ENCODE measurements at regions not wholly inside any gene's neighbourhood (a gene's known extent, or its start where the extent isn't known, plus 50 kb on each side); places are given as distances from the start of the nearest gene placed in this dataset.

DNA sequence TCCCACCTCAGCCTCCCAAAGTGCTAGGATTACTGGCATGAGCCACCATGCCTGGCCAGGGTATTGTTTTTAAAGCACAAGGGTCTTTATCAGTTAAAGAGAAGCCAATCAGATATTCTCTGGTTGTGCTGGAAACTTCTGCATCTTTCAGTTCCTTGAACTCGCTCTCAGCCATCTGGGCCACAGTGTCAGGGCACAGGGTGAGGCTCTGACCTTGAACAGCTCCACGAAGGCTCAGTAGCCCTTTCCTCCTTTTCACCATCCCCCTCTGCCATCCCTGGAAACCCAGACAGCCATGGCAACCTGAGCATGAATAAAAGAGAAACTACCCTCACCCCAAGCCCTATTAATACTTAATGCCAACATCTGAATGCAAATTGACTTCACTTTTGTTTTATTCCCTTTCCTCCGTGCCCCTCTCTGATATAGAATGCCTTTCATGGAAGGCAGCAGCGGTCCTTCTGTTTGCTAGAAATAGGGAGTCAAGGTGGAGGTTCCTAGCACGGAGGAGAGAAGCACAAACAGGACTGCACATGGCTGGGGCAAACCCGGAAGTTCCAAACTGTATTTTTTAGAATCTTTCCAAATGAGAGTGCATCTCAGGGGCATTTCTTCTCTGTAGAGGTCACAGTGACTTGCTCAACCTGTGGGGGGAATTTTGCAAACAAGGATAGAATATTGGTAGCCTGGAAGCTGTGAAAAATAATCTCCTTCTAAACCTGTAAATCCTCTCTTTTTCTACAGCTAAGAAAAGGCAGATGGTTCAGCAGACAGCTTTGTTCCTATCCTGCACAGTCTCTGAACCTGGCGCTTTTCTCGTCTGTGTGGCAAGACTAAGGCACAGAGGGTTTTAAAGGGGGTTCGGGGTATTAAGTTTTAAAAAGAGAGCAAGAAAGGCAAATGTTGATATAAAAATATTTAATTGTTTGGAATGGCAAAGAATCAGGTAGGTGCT, 176.4 kb upstream of the RREB1 start:
- TF ChIP-seq, protein P1, sequence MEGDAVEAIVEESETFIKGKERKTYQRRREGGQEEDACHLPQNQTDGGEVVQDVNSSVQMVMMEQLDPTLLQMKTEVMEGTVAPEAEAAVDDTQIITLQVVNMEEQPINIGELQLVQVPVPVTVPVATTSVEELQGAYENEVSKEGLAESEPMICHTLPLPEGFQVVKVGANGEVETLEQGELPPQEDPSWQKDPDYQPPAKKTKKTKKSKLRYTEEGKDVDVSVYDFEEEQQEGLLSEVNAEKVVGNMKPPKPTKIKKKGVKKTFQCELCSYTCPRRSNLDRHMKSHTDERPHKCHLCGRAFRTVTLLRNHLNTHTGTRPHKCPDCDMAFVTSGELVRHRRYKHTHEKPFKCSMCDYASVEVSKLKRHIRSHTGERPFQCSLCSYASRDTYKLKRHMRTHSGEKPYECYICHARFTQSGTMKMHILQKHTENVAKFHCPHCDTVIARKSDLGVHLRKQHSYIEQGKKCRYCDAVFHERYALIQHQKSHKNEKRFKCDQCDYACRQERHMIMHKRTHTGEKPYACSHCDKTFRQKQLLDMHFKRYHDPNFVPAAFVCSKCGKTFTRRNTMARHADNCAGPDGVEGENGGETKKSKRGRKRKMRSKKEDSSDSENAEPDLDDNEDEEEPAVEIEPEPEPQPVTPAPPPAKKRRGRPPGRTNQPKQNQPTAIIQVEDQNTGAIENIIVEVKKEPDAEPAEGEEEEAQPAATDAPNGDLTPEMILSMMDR (IDR thresholded peaks at IDR 0.05), result no peak
- TF ChIP-seq EP300 (IDR thresholded peaks at IDR 0.05) (no peak), POLR2A (IDR thresholded peaks at IDR 0.05) (no peak), POLR2AphosphoS5 (IDR thresholded peaks at IDR 0.05) (no peak)

Measured in stomach (tissue), 4 donors.